Osteoblast (primary cell): ENCODE measurements at regions not wholly inside any gene's neighbourhood (a gene's known extent, or its start where the extent isn't known, plus 50 kb on each side); places are given as distances from the start of the nearest gene placed in this dataset.

Source experiments
- DNase-seq: peaks from one replicate; pipeline ENCODE4 v3.0.0; 2011; ENCODE audit warnings: low spot score, mixed read lengths; ENCODE audit not compliant: insufficient read length; ENCODE audit errors: missing footprints
- H2AFZ ChIP-seq: 2 replicates; pipeline ENCODE4 v1.6.0; 2011; ENCODE audit warnings: mild to moderate bottlenecking, low read length
- H3K27ac ChIP-seq: 2 replicates; pipeline ENCODE4 v1.5.1; 2011; ENCODE audit warnings: mild to moderate bottlenecking, low read depth, low read length, moderate library complexity
- H3K27me3 ChIP-seq: 2 replicates; pipeline ENCODE4 v1.6.0; 2012; ENCODE audit warnings: mild to moderate bottlenecking, control low read depth, inconsistent platforms, low read length, moderate library complexity; ENCODE audit not compliant: insufficient read depth
- H3K36me3 ChIP-seq: 2 replicates; pipeline ENCODE4 v1.5.1; 2011; ENCODE audit warnings: mild to moderate bottlenecking, low read length, control low read depth, moderate library complexity; ENCODE audit not compliant: insufficient read depth
- H3K4me1 ChIP-seq: 2 replicates; pipeline ENCODE4 v1.5.1; 2011; ENCODE audit warnings: mild to moderate bottlenecking, low read length, control low read depth, moderate library complexity; ENCODE audit not compliant: insufficient read depth
- H3K4me2 ChIP-seq: 2 replicates; pipeline ENCODE4 v1.6.0; 2011; ENCODE audit warnings: mild to moderate bottlenecking, low read length; ENCODE audit not compliant: insufficient read depth
- H3K4me3 ChIP-seq: fragments of 200-600 bp; sonication (generic); 3 replicates; pipeline ENCODE4 v1.5.1; 2012; ENCODE audit warnings: mild to moderate bottlenecking, low read length, inconsistent platforms; ENCODE audit not compliant: insufficient read depth
- H3K79me2 ChIP-seq: 2 replicates; pipeline ENCODE4 v1.6.0; 2012; ENCODE audit warnings: mild to moderate bottlenecking, low read length, control low read depth, inconsistent platforms; ENCODE audit not compliant: insufficient read depth
- H3K9me3 ChIP-seq: 2 replicates; pipeline ENCODE4 v1.5.1; 2011; ENCODE audit warnings: low read depth, low read length, control low read depth
- H4K20me1 ChIP-seq: 2 replicates; pipeline ENCODE4 v1.6.0; 2012; ENCODE audit warnings: mild to moderate bottlenecking, low read length, control low read depth; ENCODE audit not compliant: insufficient read depth
- TF ChIP-seq, protein P1 (sequence below): IDR thresholded peaks from 2 replicates; pipeline ENCODE4 v1.5.1; 2011; ENCODE audit warnings: mild to moderate bottlenecking, low read depth, low read length, moderate library complexity; ENCODE audit errors: extremely low read depth

DNA sequence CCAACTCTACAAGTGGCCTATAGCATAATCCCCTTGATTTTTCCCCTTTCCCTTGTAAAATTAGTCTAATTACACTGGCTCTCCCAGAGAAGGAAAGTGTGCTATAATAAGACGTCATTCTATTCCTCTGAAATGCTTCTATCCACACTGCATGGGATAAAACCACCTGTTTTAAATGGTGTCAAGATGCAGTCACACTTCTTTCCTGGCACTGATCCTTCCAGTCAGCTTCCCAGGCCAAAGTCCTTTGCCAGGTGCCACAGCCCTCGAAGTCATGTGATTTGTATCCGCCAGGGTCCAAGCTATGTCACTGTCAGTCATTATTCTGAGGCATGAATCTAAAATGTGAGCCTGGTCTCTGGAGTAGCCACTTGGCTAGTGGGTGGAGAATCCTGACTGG is 169.0 kb upstream of the KIAA1217 start:
- TF ChIP-seq, protein P1, sequence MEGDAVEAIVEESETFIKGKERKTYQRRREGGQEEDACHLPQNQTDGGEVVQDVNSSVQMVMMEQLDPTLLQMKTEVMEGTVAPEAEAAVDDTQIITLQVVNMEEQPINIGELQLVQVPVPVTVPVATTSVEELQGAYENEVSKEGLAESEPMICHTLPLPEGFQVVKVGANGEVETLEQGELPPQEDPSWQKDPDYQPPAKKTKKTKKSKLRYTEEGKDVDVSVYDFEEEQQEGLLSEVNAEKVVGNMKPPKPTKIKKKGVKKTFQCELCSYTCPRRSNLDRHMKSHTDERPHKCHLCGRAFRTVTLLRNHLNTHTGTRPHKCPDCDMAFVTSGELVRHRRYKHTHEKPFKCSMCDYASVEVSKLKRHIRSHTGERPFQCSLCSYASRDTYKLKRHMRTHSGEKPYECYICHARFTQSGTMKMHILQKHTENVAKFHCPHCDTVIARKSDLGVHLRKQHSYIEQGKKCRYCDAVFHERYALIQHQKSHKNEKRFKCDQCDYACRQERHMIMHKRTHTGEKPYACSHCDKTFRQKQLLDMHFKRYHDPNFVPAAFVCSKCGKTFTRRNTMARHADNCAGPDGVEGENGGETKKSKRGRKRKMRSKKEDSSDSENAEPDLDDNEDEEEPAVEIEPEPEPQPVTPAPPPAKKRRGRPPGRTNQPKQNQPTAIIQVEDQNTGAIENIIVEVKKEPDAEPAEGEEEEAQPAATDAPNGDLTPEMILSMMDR = no peak

DNA sequence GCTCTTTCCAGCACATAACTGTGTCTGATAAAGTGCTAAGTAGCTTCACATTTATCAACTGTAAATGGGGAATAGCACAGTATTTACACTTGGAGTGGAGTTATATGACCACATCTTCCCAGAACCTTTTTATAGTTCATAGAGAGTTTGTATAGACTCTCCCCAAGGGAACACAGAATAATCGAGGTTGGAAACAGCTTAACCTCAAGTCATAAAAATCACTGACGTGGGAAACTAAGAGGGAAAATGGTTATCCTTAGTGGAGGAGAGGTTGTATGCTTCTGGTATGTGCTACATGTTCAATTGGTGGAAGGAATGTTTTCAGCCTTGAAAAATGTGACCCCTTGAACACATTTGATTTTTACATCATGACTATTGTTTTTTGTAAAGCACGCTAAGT is 167.9 kb upstream of the KIAA1217 start:
- H3K9me3 ChIP-seq = no peaks in the 10 kb centered on the region
- no peak for DNase-seq
- no peaks in the 10 kb centered on the region for H4K20me1 ChIP-seq
- no peak overlapping the region for H2AFZ ChIP-seq
- no peak overlapping the region for H3K27ac ChIP-seq
- H3K27me3 ChIP-seq = peaks cover 2% of the 10 kb centered on the region
- no peaks in the 10 kb centered on the region for H3K36me3 ChIP-seq
- H3K4me1 ChIP-seq = no peaks in the 10 kb centered on the region
- H3K4me2 ChIP-seq = no peak overlapping the region
- TF ChIP-seq, protein P1 = no peak
- H3K79me2 ChIP-seq = no peaks in the 10 kb centered on the region
- H3K4me3 ChIP-seq = no peak overlapping the region

More for the DNA sequence above, 169.0 kb upstream of the KIAA1217 start:
- Histone ChIP-seq H4K20me1 (no peaks in the 10 kb centered on the region), H3K9me3 (no peaks in the 10 kb centered on the region), H3K27me3 (peaks cover 2% of the 10 kb centered on the region), H3K4me2 (no peak overlapping the region), H3K36me3 (no peaks in the 10 kb centered on the region), H3K79me2 (no peaks in the 10 kb centered on the region), H3K4me3 (no peak overlapping the region), H3K27ac (no peak overlapping the region), H2AFZ (no peak overlapping the region), H3K4me1 (no peaks in the 10 kb centered on the region)
- DNase-seq = no peak

DNA sequence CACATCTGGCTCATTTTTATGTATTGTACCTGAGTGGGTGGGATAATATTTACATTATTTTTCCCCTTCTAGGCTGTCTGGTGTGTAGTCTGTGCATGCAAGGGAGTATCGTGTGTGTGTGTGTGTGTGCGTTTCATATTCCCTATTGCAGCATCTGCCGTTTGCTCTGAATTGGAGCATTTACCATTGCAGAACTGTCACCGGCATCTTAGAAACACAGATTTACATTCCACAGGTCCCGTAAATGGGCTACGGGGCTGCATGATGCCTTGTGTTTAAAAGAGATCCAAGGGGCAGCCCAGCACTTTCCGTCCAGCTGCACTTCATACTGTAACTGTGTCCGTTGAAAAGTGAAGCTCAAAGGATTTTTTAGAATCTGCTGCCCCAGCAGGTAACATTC is 167.1 kb upstream of the KIAA1217 start:
- no peak for DNase-seq
- Histone ChIP-seq H3K4me2 (no peak overlapping the region), H2AFZ (no peak overlapping the region), H3K27ac (no peak overlapping the region), H4K20me1 (no peaks in the 10 kb centered on the region), H3K27me3 (peaks cover 2% of the 10 kb centered on the region), H3K4me1 (no peaks in the 10 kb centered on the region), H3K36me3 (no peaks in the 10 kb centered on the region), H3K79me2 (no peaks in the 10 kb centered on the region), H3K4me3 (no peak overlapping the region), H3K9me3 (no peaks in the 10 kb centered on the region)
- TF ChIP-seq, protein P1 = no peak

DNA sequence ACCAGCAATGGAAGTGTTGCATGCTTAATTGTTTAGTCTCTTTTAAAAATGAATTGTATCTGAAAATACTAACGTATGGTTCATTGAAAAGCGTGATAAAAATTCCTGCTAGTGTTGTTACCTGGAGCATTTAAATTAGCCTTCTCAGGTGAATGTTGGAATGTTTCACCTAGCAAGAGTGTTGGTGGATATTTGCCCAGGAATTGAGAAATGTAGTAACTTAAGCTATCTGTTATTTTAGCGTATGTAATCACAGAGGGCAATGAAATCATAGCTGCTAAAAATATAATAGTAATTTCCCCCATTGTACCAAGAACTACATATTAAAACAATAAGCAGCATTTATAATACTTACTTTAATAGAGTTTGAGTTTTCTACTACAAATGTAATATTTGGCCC is 166.1 kb upstream of the KIAA1217 start:
- no peak for DNase-seq
- H2AFZ ChIP-seq = no peak overlapping the region
- H3K27me3 ChIP-seq = peaks cover 2% of the 10 kb centered on the region
- H3K79me2 ChIP-seq = no peaks in the 10 kb centered on the region
- TF ChIP-seq, protein P1 = no peak
- no peaks in the 10 kb centered on the region for H3K4me1 ChIP-seq
- H3K9me3 ChIP-seq = no peaks in the 10 kb centered on the region
- H3K27ac ChIP-seq = no peak overlapping the region
- no peak overlapping the region for H3K4me2 ChIP-seq
- no peaks in the 10 kb centered on the region for H4K20me1 ChIP-seq
- H3K36me3 ChIP-seq = no peaks in the 10 kb centered on the region
- H3K4me3 ChIP-seq = no peak overlapping the region
